HG02571 (cell line): ENCODE measurements at regions not wholly inside any gene's neighbourhood (a gene's known extent, or its start where the extent isn't known, plus 50 kb on each side); places are given as distances from the start of the nearest gene placed in this dataset.

ENCODE experiments used
- ATAC-seq: cut with Tn5 transposase; IDR thresholded peaks from one replicate; pipeline ENCODE4 v1.9.1; 2021; ENCODE audit warnings: mild to moderate bottlenecking, moderate library complexity; ENCODE audit not compliant: unreplicated experiment

DNA sequence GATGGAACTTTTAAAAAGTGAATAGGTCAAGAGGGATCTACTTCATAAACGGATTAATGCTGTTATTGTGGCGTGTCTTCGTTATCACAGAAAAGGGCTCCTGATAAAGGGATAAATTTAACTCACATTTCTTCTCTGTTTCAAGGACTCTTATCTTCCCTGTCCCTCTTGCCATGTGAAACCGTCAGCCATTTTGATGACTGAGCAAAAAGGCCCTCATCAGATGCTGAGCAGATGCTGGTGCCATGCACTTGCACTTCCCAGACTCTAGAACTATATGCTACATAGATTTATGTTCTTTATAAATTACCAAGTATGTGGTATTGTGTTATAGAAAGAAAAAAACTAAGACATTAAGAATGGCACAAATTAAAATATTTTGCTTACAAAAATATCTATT is 1011.8 kb upstream of the GBE1 start:
- ATAC-seq: no peak

- ATAC-seq: no peak
These were observed 1003.1 kb upstream of the GBE1 start for GRCh38 chr3:82764521-82764920.

DNA sequence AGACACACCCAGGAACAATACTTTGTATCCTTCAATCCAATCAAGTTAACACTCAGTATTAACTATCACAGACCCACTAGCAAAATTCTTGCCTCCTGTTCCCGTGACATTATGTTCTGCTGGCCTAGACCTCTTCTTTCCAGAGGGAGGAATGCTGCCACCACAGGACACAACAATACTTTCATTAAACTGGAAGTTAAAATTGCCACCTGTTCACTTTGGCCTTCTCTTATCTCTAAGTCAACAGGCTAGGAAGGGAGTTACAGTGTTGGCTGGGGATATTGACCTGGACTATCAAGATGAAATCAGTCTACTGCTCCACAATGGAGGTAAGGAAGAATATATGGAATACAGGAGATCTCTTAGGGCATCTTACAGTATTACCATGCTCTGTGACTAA is 1000.4 kb upstream of the GBE1 start:
- no peak for ATAC-seq

GRCh38 chr3:82745544-82745943 is 984.1 kb upstream of the GBE1 start:
- ATAC-seq: no peak

DNA sequence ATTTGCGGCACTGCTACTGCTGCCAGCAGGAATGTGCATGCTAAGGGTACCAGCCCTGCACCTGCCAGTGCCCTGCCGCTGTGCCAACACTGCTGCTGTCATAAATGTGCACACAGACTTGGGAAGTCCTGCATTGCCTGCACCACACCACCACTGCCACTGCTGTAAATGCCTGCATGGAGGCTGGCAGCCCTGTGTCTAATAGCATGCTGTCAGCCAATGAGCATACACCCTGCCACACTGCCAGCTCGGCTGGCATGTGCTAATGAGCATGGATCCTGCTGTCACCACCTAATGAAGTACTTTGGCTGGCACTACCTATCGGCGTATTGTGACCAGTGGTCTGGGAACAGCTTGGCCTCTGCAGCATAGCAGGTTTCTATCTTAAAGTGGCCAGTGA is 981.8 kb upstream of the GBE1 start:
- no peak for ATAC-seq

- no peak for ATAC-seq
These were observed 979.9 kb upstream of the GBE1 start for GRCh38 chr3:82741346-82741745.

DNA sequence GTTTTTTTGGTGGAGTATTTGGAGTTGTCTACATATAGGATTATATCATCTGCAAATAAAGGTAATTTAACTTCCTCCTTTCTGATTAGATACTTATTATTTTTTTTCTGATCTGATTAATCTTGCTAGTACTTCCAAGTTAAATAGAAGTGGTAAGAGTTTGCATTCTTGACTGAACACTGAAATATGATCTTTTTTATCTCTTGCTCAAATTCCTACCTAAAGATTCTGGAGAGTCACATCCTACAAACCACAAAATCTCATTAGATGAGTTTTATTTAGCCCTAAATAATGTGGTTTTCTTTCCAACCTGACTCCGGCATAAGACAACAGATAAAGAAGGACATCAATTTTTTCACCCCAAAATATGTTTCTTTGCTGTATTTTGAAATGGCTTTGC is 977.9 kb upstream of the GBE1 start:
- no peak for ATAC-seq

GRCh38 chr3:82736696-82737277 is 975.3 kb upstream of the GBE1 start:
- ATAC-seq: no peak

- no peak for ATAC-seq
These were observed 953.8 kb upstream of the GBE1 start for GRCh38 chr3:82715091-82715856.

DNA sequence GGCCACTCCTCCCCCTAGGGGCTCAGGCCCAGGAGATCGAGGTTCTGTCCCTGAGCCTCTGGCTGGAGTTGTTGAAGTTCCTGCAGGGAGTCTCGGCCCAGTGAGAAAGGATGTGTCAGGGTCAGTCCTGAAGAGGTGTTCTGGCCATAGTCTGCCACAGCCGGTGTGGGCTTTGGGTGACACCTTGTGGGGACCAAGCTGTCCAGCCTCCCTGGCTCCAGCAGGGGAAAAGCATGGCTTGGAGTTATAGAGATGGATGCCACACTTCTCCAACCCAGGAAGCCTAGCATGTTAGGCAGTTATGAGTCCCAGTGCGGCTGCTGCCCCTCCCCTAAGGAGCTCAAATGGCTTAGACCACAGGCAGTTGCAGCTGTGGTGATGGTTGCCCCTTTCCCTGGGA is 945.6 kb upstream of the GBE1 start:
- no peak for ATAC-seq

GRCh38 chr3:82685761-82686160 is 924.3 kb upstream of the GBE1 start:
- no peak for ATAC-seq

DNA sequence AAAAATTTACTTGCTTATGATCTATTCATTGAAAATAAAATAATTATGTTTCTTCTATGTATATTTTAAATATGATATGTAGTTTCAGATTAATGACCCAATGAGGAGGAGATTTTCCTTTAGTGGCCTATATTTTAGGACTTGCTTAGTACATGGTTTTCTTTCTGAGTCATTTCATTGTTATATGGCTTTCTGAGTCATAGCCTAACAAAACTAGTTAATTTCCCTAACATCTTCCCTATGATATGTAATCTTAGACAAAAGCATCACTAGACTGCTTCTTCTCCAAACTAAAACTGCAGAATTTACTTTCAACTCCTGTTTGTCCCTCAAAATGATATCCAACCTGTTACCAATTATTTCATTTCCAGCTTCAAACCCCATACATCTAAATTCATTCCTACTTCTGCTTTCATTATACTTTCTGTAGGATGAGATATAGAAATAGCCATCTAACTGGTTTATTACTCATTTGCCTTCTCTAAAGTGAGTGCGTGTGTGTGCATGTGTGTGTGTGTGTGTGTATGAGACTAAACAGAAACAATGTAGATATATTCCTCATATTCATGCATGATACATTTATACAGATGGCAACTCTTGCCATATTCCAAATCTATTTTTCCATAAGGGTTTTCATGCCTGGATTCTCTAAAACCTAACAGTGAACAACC is 915.0 kb upstream of the GBE1 start:
- no peak for ATAC-seq

GRCh38 chr3:82672966-82673365 is 911.5 kb upstream of the GBE1 start:
- no peak for ATAC-seq

- no peak for ATAC-seq
These were observed 910.0 kb upstream of the GBE1 start for GRCh38 chr3:82671466-82671865.

DNA sequence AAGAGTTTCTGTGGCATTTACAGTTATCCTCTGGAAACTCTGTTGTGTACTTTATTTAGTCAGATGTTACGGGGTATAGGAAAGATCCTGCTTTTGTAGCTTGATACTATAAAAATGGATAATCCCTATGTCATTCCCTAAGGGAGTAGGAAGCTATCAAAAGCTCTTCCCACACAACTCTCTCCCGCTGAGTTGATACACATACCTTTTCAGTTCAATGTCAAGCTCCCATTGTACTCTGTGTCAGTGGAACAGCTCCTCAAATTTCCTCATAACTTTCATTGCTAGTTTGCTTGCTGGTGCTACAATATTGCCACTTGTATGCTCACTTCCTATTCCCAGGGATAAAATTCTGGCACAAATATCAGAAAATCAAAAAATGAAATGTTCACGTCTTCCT is 893.3 kb upstream of the GBE1 start:
- ATAC-seq: no peak

DNA sequence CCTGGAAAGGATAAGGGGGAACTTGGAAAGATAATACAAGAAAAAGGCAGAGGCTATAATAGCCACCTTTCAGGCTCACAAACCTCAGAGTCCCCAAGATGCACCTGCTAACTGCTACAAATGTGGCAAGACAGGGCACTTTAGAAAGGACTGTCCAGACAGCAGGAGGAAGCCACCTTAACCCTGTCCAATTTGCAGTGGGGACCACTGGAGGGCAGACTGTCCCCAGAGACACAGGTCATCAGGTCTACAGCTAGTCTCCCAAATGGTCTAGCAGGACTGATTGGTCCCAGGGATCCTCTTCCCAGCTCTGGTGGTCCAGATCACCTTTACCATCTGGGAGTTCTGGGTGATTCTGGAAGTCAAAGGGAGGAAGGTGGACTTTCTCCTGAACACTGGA is 882.5 kb upstream of the GBE1 start:
- ATAC-seq: no peak

- no peak for ATAC-seq
These were observed 880.3 kb upstream of the GBE1 start for GRCh38 chr3:82641701-82642100.

DNA sequence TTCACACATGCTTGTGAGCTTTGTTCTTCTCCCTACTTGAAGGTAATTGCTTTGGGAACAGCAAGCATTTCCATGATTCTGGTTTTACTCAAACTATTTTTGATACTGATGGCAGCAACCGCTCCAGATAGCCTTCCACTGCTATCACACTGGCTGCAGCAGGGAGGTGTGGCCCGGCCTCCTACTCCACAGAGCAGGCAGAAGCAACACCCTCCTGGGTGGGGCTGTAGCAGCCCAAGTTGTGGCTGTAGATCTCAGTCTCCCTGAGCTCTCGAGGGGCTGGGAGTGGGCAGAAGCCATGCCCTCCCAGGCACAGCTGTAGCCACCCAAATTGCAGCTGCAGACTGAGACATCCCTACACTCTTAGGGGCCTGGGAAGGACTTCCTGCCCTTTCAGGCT is 878.8 kb upstream of the GBE1 start:
- ATAC-seq: no peak

- no peak for ATAC-seq
These were observed 876.1 kb upstream of the GBE1 start for GRCh38 chr3:82637574-82637973.

GRCh38 chr3:82636177-82636576 is 874.7 kb upstream of the GBE1 start:
- ATAC-seq: no peak

DNA sequence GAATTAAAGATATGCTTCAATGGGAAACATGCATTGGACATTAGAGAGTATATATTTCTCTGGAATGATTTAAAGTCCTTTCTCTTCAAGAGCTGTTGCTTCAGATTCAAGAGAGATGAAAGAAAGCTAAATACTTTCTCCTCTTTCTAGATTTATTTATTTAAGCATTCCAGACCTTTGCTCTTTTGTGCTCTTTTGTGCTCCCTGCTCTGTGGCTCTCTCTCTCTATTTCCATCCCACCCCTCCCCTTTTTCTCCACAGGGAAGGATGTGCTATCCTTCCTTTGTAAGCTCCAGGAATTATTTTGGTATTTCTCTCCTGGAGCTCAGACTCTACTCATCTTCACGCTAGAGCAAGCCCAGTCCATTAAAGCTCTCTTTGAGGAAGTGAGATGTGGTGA is 871.9 kb upstream of the GBE1 start:
- no peak for ATAC-seq

GRCh38 chr3:82629937-82630336 is 868.5 kb upstream of the GBE1 start:
- ATAC-seq: no peak
